HG03469 (cell line): ENCODE measurements at regions not wholly inside any gene's neighbourhood (a gene's known extent, or its start where the extent isn't known, plus 50 kb on each side); places are given as distances from the start of the nearest gene placed in this dataset.
"Not testable (repeated sequence)": the region's sequence is repeated elsewhere in the genome, so short reads cannot be mapped to it uniquely, and the experiment has no call there.

ENCODE experiments used
- ATAC-seq: cut with Tn5 transposase; IDR thresholded peaks from one replicate; pipeline ENCODE4 v1.9.1; 2021; ENCODE audit warnings: mild to moderate bottlenecking, moderate library complexity, moderate number of reproducible peaks; ENCODE audit not compliant: unreplicated experiment

DNA sequence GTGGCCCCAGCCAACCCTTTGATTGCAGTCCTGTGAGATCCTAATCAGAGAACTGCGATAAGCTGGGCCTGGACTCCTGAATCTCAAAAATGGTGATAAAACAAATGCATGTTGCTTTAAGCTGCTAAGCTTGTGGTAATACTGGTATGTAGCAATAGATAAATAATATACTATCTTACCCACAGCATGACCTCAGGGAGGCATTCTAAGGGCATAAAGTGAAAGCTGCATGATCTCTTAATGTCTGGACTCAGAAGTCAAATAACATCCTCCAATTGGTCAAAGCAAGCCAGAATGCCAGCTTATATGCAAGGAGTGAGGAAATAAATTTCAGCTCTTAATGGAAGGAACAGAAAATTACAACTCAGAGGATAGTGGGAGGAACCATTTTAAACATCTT, 246.1 kb downstream of the FSIP2 start:
- no peak for ATAC-seq

DNA sequence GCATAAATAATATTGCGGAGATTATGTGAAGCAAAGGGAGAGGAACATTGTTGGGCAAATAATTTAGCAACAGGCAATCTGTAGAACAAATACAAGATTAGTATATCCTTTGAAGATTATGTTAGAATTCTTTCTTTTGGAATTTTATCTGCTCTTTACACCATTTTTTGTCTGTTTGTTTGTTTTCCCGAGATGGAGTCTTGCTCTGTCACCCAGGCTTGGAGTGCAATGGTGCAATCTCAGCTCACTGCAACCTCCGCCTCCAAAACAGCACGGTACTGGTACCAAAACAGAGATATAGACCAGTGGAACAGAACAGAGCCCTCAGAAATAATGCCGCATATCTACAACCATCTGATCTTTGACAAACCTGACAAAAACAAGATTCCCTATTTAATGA, 250.3 kb downstream of the FSIP2 start:
- ATAC-seq = not testable (repeated sequence)

GRCh38 chr2:185990861-185991525, 252.4 kb downstream of the FSIP2 start:
- no peak for ATAC-seq

- no peak for ATAC-seq
Observed at GRCh38 chr2:185998562-185999070, 260.0 kb downstream of the FSIP2 start.

- no peak for ATAC-seq
Observed at GRCh38 chr2:186009341-186009740, 270.7 kb downstream of the FSIP2 start.

- ATAC-seq = no peak
Observed at GRCh38 chr2:186017278-186017677, 278.7 kb downstream of the FSIP2 start.

GRCh38 chr2:186024921-186025320, 286.3 kb downstream of the FSIP2 start:
- ATAC-seq = no peak

GRCh38 chr2:186027922-186028321, 289.3 kb downstream of the FSIP2 start:
- ATAC-seq = no peak

DNA sequence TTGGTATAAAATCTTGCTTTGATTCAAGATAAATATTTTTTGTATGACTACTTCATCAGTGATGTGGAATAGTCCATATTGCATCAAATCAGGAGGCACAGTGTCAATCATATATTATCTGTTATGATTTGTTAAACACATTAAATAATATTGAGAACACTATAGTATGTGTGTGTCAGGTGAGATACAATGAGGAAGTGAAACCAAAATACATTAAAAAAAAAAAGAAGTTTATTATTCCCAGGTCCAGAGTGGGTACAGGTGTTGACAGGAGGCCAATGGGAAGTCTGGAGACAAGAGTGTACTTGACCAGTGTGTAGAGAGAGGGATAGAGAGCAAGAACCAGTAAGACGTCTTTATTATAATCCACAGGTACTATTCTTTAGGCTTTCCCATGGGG, 292.6 kb downstream of the FSIP2 start:
- no peak for ATAC-seq

- no peak for ATAC-seq
Observed at GRCh38 chr2:186032102-186032738, 293.6 kb downstream of the FSIP2 start.

GRCh38 chr2:186032930-186033329, 294.3 kb downstream of the FSIP2 start:
- ATAC-seq = no peak

DNA sequence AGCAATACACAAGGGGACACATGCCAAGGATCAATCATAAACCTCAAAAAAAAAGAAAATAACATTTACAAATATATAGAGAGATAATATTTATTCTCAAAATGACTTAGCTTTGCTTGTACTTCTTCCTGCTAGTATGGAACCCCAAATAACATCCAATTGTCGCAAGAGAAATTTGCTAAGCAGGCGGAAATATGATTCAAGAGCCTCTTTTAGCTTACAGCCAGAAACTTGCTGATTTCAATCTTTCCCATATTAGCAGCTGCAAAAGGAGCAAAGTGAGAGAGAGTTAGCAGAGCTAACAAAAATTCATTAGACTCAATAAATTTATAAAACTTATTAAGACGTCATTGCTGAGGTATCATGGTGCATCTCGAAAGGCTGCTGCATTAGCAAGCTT, 294.9 kb downstream of the FSIP2 start:
- no peak for ATAC-seq

DNA sequence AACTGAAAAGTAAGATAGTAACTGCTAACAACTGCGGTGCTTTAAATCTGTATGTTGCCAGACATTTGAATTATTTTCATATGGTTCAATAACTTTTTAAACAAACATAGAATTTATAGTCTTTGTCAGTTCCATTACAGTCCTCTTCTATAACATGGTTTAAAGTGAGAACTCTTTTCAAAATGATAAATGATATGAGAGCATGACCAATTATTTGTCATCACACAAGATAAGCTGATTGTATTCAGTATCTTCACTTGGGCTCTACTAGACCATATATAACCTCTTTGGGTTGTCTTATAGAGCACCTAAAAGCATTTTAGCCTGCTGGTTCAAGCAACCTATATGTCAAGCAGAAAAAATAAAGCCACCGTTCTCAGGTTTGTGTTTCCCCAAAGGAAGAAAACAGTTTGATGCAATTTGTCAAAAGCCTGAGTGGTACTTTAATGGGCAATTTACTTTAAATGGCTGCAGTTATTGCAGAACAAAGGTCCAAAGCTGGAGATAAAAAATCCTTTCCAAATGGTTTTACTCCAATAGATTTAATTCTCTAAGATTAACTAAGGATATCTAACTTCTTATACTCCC, 298.4 kb downstream of the FSIP2 start:
- no peak for ATAC-seq

DNA sequence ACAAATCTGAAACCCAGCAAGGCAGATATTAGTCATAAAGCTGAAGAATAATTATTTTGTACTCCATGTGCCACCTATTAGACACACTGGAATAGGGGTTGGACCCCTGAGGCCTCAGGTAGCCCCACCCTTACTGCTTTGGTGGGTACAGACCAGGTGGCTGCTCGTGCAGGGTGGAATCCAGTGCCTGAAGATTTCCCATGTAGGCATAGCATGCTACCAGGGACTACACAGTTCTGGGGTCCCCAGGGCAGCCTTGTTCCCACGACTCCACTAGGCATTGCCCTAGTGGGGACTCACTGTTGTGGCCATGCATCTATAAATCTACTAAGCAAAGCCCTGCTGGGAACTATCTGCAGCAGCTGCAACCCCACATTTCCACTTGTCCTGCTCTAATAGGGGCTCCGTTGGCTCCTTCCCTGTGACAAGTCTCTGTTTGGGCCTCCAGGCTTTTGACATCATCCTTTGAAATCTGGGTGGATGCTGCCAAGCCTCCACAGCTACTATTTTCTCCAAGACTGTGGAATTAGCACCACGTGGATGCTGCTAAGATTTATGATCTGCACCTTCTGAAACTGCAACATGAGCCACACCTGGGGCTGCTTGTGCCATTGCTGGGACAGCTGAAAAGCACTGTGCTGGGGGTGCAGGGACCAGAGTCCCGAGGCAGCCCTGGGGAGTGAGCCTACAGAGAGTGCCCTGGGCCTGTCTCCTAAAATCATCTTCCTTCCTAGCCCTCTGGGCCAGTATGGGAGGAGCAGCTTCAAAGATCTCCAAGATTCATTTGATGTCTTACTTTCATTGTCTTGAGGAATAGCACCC, 303.8 kb downstream of the FSIP2 start:
- no peak for ATAC-seq

- no peak for ATAC-seq
Observed at GRCh38 chr2:186044761-186045160, 306.2 kb downstream of the FSIP2 start.

DNA sequence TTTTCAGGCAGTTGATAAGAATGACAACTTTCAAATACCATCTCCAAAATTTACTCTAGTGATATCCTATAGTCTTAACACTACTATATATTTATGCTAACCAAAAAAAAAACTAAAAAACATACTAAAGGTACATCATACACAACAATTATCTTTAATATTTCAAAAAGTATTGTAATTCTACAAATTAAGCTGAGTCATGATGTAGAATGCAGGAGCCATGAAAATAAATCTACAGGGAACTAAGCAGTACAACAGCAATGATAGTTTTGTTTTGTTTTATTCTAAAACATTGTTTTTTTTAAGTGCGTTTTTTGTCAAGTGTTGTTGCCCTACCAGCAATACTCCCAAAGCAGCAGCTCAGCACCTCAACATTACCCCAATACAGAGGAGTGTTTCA, 314.3 kb downstream of the FSIP2 start:
- ATAC-seq = no peak

GRCh38 chr2:186058614-186059013, 320.0 kb downstream of the FSIP2 start:
- no peak for ATAC-seq

DNA sequence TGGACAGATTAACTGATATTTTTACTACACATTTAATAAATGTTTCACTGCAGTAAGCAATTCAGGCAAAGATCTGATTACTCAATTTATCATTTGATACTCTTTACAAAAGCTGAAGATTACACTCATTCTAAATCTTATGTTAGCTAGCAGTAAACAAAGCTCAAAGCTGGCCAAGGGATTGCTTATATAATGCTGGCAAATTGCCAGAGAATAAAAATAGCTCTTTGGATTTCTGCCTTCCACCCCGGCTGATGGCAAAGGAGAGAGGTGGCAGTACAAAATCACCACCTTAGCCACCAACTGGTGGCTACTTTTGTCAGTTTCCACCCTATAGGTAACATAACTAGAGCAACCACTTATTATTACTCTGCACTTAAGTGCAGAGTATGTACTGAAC, 320.5 kb downstream of the FSIP2 start:
- ATAC-seq = no peak

GRCh38 chr2:186060744-186061440, 322.3 kb downstream of the FSIP2 start:
- no peak for ATAC-seq

GRCh38 chr2:186064507-186064906, 325.9 kb downstream of the FSIP2 start:
- no peak for ATAC-seq

- no peak for ATAC-seq
Observed at GRCh38 chr2:186065491-186065890, 326.9 kb downstream of the FSIP2 start.
